K562 (cell line): ENCODE measurements at regions not wholly inside any gene's neighbourhood (a gene's known extent, or its start where the extent isn't known, plus 50 kb on each side); places are given as distances from the start of the nearest gene placed in this dataset.

Experiments
- ATAC-seq: fragments of 200-7000 bp; cut with Tn5 transposase; 3 replicates; pipeline ENCODE4 v1.9.1; 2020; ENCODE audit warnings: moderate library complexity
- BruUV-seq: library from RNA; stranded (reverse); fragments of 400-500 nt; replicated peaks from 2 replicates; lab custom pipeline; 2021; lab: Mats Ljungman, UMichigan
- CTCF ChIA-PET: fragments of 300-600 bp; formaldehyde crosslinking; extraction: SDS; loops from one replicate; lab custom pipeline; 2021; ENCODE audit warnings: low intra/inter-chr PET ratio; lab: Yijun Ruan, JAX
- POLR2A ChIA-PET: fragments of 300-600, 350-650 bp; sonication (Branson Sonifier 250); formaldehyde crosslinking; extraction: SDS; loops from one replicate; lab custom pipeline; 2021; ENCODE audit warnings: antibody characterized with exemption, inconsistent platforms; lab: Yijun Ruan, JAX
- DNase-seq, 4 experiments: peaks; one replicate each; pipeline versions ENCODE4 v3.0.0 to v3.0.0-alpha.2; 2011 to 2018; ENCODE audit warnings: low spot score in 3 of 4, mixed read lengths in 3 of 4; ENCODE audit errors: extremely low read depth in 1 of 4
- FAIRE-seq: peaks from 2 replicates; lab custom pipeline; 2011; peaks lifted over from hg19 to GRCh38; lab: Jason Lieb, UNC
- H2AFZ ChIP-seq: 2 replicates; pipeline ENCODE4 v1.6.0; 2011; ENCODE audit warnings: low read depth, low read length, control low read depth, inconsistent platforms
- H3K27ac ChIP-seq: fragments of 200-600 bp; 3 replicates; pipeline ENCODE4 v1.8.0; 2011; ENCODE audit warnings: low read depth, mild to moderate bottlenecking, control low read depth, inconsistent platforms, low read length, moderate library complexity, mixed read lengths; ENCODE audit errors: extremely low read depth
- H3K27me3 ChIP-seq, 2 experiments: fragments of 300-600 bp in 1 of 2; 2 replicates in 1 of 2; 3 replicates in 1 of 2; pipeline versions ENCODE4 v1.6.0 to v1.8.0; 2011; ENCODE audit warnings: inconsistent platforms in 2 of 2, low read length in 2 of 2, mild to moderate bottlenecking in 1 of 2, mixed read lengths in 1 of 2, moderate library complexity in 1 of 2; ENCODE audit not compliant: control insufficient read depth in 2 of 2, insufficient read depth in 2 of 2
- H3K36me3 ChIP-seq: fragments of 300-600 bp; 3 replicates; pipeline ENCODE4 v1.8.0; 2011; ENCODE audit warnings: mild to moderate bottlenecking, low read length, inconsistent platforms; ENCODE audit not compliant: control insufficient read depth, insufficient read depth
- H3K4me1 ChIP-seq, 2 experiments: fragments of 200-600 bp in 1 of 2; replicated peaks in 1 of 2; 2 replicates in 1 of 2; 3 replicates in 1 of 2; pipeline versions ENCODE4 v1.5.1 to v1.8.0; 2011; ENCODE audit warnings: inconsistent platforms in 2 of 2, low read length in 2 of 2, mild to moderate bottlenecking in 1 of 2, mixed read lengths in 1 of 2, moderate library complexity in 1 of 2; ENCODE audit not compliant: control insufficient read depth in 2 of 2, insufficient read depth in 2 of 2
- H3K4me2 ChIP-seq: 2 replicates; pipeline ENCODE4 v1.6.1; 2011; ENCODE audit warnings: low read length, control low read depth, inconsistent platforms, mixed read lengths; ENCODE audit not compliant: insufficient read depth
- H3K4me3 ChIP-seq: fragments of 200-600 bp; sonication (generic), shearing (Covaris generic); 2 replicates; pipeline ENCODE4 v1.5.1; 2016; ENCODE audit warnings: control low read depth, inconsistent platforms
- H3K79me2 ChIP-seq: fragments of 200-600 bp; 3 replicates; pipeline ENCODE4 v1.8.0; 2011; ENCODE audit warnings: low read length, inconsistent platforms; ENCODE audit not compliant: control insufficient read depth, insufficient read depth
- H3K9ac ChIP-seq, 2 experiments: 2 replicates each; pipeline versions ENCODE4 v1.6.0 to v1.6.1; 2011; ENCODE audit warnings: low read depth in 2 of 2, low read length in 2 of 2, control low read depth in 1 of 2, inconsistent platforms in 1 of 2, mild to moderate bottlenecking in 1 of 2, mixed read lengths in 1 of 2; ENCODE audit not compliant: insufficient read depth in 1 of 2
- H3K9me1 ChIP-seq: one replicate; pipeline ENCODE4 v1.6.0; 2011; ENCODE audit warnings: inconsistent platforms, mild to moderate bottlenecking, low read length, moderate library complexity; ENCODE audit not compliant: control insufficient read depth, insufficient read depth
- H3K9me3 ChIP-seq: replicated peaks from 2 replicates; pipeline ENCODE4 v1.5.1; 2011; ENCODE audit warnings: low read depth, low read length, inconsistent platforms; ENCODE audit not compliant: control insufficient read depth, insufficient read depth
- H4K20me1 ChIP-seq: replicated peaks from 2 replicates; pipeline ENCODE4 v1.6.1; 2011; ENCODE audit warnings: low read length, inconsistent platforms, mixed read lengths; ENCODE audit not compliant: control insufficient read depth, insufficient read depth
- BRD9 ChIP-seq: fragments of 450-650 bp; IDR thresholded peaks from 2 replicates; pipeline ENCODE4 v1.6.1; 2018; ENCODE audit warnings: low read depth; ENCODE audit not compliant: partially characterized antibody
- GATAD2A ChIP-seq: fragments of 450-650 bp; IDR thresholded peaks from 2 replicates; pipeline ENCODE4 v1.6.1; 2017
- NFXL1 ChIP-seq: fragments of 450-650 bp; formaldehyde crosslinking; IDR thresholded peaks from 2 replicates; pipeline ENCODE4 v1.4.0; 2021; ENCODE audit warnings: mild to moderate bottlenecking
- PHF8 ChIP-seq: fragments of 200-600 bp; sonication (generic); IDR thresholded peaks from 2 replicates; pipeline ENCODE4 v1.6.1; 2012; ENCODE audit warnings: mixed run types, mild to moderate bottlenecking, inconsistent platforms, low read length, moderate library complexity, borderline replicate concordance
- PHTF2 ChIP-seq: fragments of 250-450 bp; sonication (Bioruptor Pico); IDR thresholded peaks from 2 replicates; pipeline ENCODE4 v1.5.0; 2021; ENCODE audit warnings: mild to moderate bottlenecking
- POLR2A ChIP-seq: fragments of 450-650 bp; conservative IDR thresholded peaks from 2 replicates; pipeline ENCODE4 v1.6.1; 2016
- PRPF4 ChIP-seq: fragments of 200-400 bp; formaldehyde crosslinking; IDR thresholded peaks from one replicate; pipeline ENCODE4 v1.6.1; 2017; ENCODE audit warnings: low read length, low read depth, mild to moderate bottlenecking; ENCODE audit not compliant: insufficient read depth, poor library complexity, severe bottlenecking
- SIX5 ChIP-seq, 2 experiments: IDR thresholded peaks; 2 replicates each; pipeline ENCODE4 v1.6.1; 2011; ENCODE audit warnings: low read length in 2 of 2, borderline replicate concordance in 1 of 2, low read depth in 1 of 2, mild to moderate bottlenecking in 1 of 2, moderate library complexity in 1 of 2; ENCODE audit not compliant: insufficient read depth in 1 of 2
- ZBTB1 ChIP-seq: sonication (generic); formaldehyde crosslinking; IDR thresholded peaks from 2 replicates; pipeline ENCODE4 v1.8.1; 2023; ENCODE audit warnings: missing genetic modification reagents, low read depth, mild to moderate bottlenecking, borderline replicate concordance
- ZNF121 ChIP-seq: sonication (generic); formaldehyde crosslinking; conservative IDR thresholded peaks from 2 replicates; pipeline ENCODE4 v1.8.0; 2022; ENCODE audit warnings: missing genetic modification reagents
- WGBS: fragments of 100-300 bp; shearing (Covaris generic); methylation state at CpG from one replicate; pipeline ENCODE4 v1.1.6; 2016; ENCODE audit warnings: low coverage, mixed read lengths; ENCODE audit not compliant: insufficient coverage; ENCODE audit errors: missing lambda C conversion rate; 5-methylcytosine and 5-hydroxymethylcytosine counted together
- in situ Hi-C: fragments of 300-500 bp; cut with MboI; formaldehyde crosslinking; loops from 4 replicates; pipeline ENCODE4 v1.15.0; 2018; ENCODE audit warnings: inconsistent platforms, mixed read lengths
- intact Hi-C: fragments of 100-400 bp; cut with micrococcal nuclease; formaldehyde crosslinking; loops from 2 replicates; pipeline ENCODE4 v1.14.2; 2022

GRCh38 chr3:31227131-31227562 lies 305.6 kb upstream of the STT3B start:
- Histone ChIP-seq H3K4me3 (no peak overlapping the region), H3K9ac (no peak overlapping the region), H4K20me1 (no peaks in the 10 kb centered on the region), H3K4me1 (no peaks in the 10 kb centered on the region), H3K9me1 (no peaks in the 10 kb centered on the region), H3K36me3 (no peaks in the 10 kb centered on the region), H2AFZ (no peak overlapping the region), H3K4me2 (no peak overlapping the region), H3K9me3 (no peaks in the 10 kb centered on the region), H3K79me2 (no peaks in the 10 kb centered on the region), H3K27ac (no peak overlapping the region), H3K27me3 (no peaks in the 10 kb centered on the region)
- ATAC-seq (no peak), DNase-seq (no peak), FAIRE-seq (no peak)
- TF ChIP-seq PRPF4: no peak
- no peak for TF ChIP-seq ZNF121 (CRISPR knock-in tag)
- no peak for TF ChIP-seq GATAD2A
- no peak for TF ChIP-seq NFXL1 (CRISPR knock-in tag)
- no peak for TF ChIP-seq BRD9
- no peak for TF ChIP-seq POLR2A
- TF ChIP-seq PHF8: no peak
- TF ChIP-seq ZBTB1 (CRISPR knock-in tag): no peak
- TF ChIP-seq SIX5 (IDR thresholded peaks at IDR 0.05; ENCODE audit: borderline replicate concordance in 1 of 2, insufficient read depth in 1 of 2, low read depth in 1 of 2, low read length in 2 of 2): no peak
- TF ChIP-seq PHTF2 (CRISPR knock-in tag): no peak
- BruUV-seq: no TSS peak
- intact Hi-C loops (no loop called here), in situ Hi-C loops (no loop called here)
- 2% methylated on average over 3 of the region's 3 CpGs for WGBS
- CTCF ChIA-PET: no interaction called here
- POLR2A ChIA-PET: interaction anchor here (1.2 kb wide), 1 partner anchor 9 kb away, joined by 4 read pairs; no protein-coding TSS in a partner anchor
